IPS-NIHi11 (cell line): ENCODE measurements at regions not wholly inside any gene's neighbourhood (a gene's known extent, or its start where the extent isn't known, plus 50 kb on each side); places are given as distances from the start of the nearest gene placed in this dataset.

Experiments used
- DNase-seq: peaks from one replicate; pipeline ENCODE4 v3.0.0; 2012; ENCODE audit warnings: mixed read lengths, low spot score

- DNase-seq, result no peak
Measured at GRCh38 chr21:32132881-32133280, 146.0 kb downstream of the MIS18A start.

GRCh38 chr21:32132409-32132808 is 146.4 kb downstream of the MIS18A start:
- DNase-seq, result no peak

GRCh38 chr21:32131960-32132359 is 146.9 kb downstream of the MIS18A start:
- DNase-seq, result no peak

DNA sequence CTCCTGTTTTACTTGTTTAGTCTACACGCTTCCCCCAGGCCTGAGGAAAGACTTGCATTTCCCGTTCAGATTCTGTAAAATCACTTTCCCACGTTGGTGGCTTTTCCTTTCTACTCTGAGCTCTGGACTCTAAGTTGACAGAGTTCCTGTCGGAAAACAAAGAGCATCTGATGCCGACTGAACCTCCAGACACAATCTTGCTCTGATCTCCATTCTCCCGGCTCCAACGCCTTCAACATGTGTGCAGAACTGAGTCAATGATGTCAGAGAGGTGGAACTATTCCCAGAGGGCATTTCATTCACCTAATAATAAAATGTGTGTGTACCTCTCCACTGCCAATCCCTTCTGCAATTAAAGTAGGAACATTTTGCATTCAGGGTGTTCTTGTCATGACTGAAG is 147.7 kb downstream of the MIS18A start:
- DNase-seq, result no peak

DNA sequence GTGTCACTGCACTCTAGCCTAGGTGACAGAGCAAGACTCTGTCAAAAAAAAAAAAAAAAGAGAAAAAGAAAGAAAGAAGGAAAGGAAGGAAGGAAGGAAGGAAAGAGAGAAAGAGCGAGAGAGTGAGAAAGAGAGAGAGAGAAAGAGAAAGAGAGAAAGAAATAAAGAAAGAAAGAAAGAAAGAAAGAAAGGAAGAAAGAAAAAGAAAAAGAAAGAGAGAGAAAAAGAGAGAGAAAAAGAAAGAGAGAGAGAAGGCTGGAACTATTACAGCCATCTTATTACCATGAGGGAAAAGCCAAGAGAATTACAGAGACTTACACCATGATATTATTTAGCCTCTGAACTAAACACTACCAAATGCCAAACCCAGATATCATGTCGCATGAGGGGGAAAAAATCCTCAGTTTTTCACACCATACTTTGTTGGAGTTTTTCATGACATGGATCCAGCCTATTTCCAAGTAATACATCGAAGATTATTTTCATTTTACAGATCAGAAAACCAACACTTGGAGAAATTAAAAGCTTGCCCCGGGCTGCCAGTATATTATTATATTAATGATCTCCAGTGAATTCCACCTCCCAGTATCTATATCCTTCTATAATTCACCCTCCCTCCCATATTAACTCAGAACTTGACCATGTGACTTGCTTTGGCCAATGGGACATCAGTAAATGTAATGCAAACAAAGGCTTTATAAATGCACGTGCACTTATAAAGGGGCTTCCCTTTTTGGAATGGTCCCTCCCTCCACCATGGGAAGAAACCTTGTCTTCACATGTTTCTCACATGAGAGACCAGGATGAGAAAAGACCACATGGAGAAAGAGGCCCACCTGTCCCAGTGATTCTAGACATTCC is 148.6 kb downstream of the MIS18A start:
- DNase-seq, result no peak

GRCh38 chr21:32127081-32127480 is 151.8 kb downstream of the MIS18A start:
- no peak for DNase-seq

- no peak for DNase-seq
Measured at GRCh38 chr21:32122082-32122481, 156.8 kb downstream of the MIS18A start.

DNA sequence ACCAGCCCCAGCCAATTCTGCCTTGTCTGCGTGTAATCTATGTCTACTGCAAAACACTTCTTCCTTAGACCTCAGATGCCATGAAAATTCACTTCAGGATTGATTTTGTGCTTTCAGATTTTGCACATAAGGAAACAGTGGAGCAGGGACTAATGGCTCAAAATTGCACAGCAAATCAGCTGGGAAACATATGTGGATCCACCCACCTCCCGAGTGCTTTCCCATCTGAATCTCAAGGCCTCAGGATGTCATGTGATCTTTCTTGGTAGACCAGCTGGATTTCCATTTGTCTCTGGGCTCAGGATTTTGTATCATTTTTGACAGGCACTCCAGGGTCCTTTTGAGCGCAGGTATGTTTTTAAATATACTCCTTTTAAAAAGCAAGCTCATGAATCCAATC is 158.6 kb downstream of the MIS18A start:
- no peak for DNase-seq

- no peak for DNase-seq
Measured at GRCh38 chr21:32119811-32120210, 159.0 kb downstream of the MIS18A start.

DNA sequence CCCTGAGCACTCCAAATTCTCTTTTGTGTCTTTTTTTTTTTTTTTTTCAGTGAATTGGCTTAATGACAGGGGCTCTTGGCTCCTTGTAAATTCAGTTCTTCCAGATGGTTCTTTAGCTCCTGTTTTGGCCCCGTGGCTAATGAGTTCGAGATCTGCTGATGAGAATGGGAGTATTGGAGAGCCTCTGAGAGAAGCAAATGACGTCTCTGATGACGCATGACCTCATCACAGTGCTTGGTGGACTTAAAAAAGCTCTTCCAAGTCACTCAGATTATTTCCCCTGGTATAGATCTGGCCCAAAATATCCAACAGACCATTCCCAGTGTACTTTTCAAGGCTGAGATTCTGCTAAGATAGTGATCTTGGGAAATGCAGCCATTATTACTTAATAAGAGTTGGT is 159.5 kb downstream of the MIS18A start:
- no peak for DNase-seq

DNA sequence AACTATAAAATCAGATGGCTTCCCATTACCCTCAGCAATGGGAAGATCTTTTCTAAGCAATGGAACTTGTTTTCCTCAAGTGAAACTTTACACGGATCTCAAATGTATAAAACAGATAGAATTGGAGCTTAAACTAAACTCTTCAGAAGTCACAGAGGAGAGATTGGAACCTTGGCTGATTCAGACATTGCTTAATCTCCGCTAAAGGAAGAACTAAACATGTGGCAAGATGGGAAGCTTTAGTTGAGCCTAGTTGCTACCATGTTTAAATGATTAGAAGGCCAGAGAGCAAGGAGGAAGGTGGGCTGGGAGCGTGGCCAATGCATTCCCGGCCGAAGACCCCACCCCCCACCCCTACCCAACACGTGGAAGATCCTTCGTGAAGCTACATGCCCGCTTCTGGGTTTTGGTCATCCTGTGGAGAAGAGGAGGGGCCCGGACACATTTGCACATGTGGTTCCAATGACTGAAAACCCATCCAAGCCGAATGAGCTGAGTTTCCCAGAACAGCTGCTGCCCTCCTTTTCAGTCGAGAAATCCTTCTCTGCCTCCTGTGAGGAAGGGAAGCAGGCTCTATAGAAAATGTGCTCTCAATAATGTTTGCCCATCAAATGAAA is 164.3 kb downstream of the MIS18A start:
- DNase-seq, result no peak

- DNase-seq, result no peak
Measured at GRCh38 chr21:32113486-32113885, 165.4 kb downstream of the MIS18A start.

DNA sequence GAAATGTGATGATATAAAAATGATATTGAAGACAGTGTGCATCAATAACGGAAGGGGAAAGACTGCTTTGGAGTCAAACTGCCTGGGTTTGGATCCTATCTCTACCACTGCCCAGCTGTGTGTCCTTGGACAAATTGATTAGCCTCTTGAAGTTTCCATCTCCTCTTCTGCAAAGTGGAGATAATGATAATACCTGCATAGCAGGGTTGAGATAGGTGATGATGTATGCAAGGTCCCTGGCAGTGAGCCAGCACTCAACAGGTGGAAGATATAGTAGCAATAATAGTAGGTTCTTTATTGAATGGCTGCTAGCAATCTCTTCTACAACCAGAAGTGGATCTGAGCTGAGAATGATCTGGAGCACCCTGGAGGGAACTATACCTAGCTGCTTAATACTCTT is 166.7 kb downstream of the MIS18A start:
- no peak for DNase-seq

GRCh38 chr21:32108566-32108965 is 170.3 kb downstream of the MIS18A start:
- no peak for DNase-seq

GRCh38 chr21:32103361-32103760 is 175.5 kb downstream of the MIS18A start:
- no peak for DNase-seq

DNA sequence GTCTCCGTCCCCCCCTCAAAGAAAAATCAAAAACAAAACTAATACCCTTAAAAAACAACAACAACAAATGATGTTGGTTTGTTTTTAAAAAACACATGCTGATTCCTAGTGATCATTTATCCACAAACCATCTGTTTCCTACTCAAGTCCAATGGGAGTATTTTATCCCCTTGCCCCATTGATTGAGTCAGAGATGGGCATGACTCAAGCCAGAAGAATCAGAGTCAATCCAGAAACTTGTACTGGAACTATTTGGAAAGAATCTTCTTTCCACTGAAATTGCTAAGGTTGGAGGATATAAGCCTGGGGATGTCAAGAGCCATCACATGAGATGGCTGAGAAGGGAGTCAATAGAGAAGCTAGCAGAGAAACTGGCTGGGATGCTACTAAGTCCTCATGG is 176.4 kb downstream of the MIS18A start:
- DNase-seq, result no peak

- no peak for DNase-seq
Measured at GRCh38 chr21:32101277-32101676, 177.6 kb downstream of the MIS18A start.

GRCh38 chr21:32100423-32100822 is 178.4 kb downstream of the MIS18A start:
- DNase-seq, result no peak

- DNase-seq, result peak; percentile 25
Measured at GRCh38 chr21:32099812-32100416, 178.9 kb downstream of the MIS18A start.

GRCh38 chr21:32096411-32096810 is 182.4 kb downstream of the MIS18A start:
- DNase-seq, result peak; percentile 85

DNA sequence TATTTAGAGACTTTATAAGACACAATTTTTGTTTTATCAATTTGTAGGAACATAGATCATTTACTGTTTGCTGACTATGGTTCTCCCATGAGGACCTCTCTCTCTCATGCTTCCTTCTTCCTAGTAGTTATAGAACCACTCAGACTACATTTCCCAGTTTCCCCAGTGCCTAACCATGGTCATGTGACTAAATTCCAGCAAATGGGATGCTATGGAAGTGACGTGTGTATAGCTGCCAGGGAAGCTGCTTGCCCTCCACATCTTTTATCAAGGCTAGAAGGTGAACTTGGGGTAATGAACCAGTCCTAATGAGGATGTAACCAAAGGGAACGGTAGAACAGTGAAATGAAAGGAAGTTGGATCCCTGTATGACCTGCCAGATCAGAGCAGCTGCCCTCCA is 184.0 kb downstream of the MIS18A start:
- peak; percentile 61 for DNase-seq

- DNase-seq, result no peak
Measured at GRCh38 chr21:32093646-32094462, 185.0 kb downstream of the MIS18A start.
